GM12873 (cell line): ENCODE measurements at regions not wholly inside any gene's neighbourhood (a gene's known extent, or its start where the extent isn't known, plus 50 kb on each side); places are given as distances from the start of the nearest gene placed in this dataset.

Experiments used
- CTCF ChIP-seq: IDR thresholded peaks from 2 replicates; pipeline ENCODE4 v1.5.1; 2012; ENCODE audit warnings: low read depth, mild to moderate bottlenecking, moderate library complexity, low read length, control low read depth; ENCODE audit not compliant: insufficient read depth; ENCODE audit errors: missing control alignments

DNA sequence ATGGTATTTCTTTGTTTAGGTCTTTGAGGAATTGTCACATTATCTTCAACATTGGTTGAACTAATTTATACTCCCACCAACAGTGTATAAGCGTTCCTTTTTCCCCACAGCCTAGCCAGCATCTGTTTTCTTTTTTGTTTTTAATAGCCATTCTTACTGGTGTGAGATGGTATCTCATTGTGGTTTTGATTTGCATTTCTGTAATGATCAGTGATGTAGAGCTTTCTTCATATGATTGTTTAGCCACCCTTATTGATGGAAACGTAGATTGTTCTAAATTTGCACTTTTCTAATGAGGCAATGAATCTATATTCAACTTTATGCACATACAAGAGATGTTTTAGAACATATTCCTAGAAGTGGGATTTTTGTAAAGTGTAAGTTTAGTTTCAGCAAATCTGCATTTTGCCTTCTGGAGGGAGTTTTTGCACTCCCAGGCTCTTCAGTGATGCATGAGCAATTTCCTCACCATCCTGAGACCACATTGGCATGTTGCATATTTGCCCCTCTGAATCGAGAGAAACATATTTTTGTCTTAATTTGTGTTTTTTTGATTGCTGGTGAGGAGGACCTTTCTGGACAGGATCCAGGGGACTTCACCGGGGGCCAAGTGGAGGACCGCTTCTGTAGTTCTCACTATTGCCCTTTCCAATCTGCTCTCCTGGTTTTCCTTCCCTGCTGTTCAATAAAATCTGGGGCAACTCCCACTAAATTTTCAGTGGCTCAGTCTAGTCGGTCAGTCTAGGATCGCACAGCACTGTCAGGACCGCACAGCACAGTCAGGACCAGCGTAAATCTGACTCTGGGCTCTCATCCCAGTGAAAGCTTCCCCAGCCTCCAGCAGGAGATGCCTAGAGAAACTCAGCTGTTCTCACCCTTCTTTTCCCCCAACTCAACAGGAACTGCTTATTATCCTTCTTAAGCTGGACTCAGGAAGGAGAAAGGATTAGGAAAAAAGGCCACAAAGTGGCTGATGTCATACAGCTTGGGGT is 157.0 kb downstream of the PTPN20 start:
- no peak for TF ChIP-seq CTCF

GRCh38 chr10:47070541-47070940 is 159.3 kb downstream of the PTPN20 start:
- TF ChIP-seq CTCF, result no peak

DNA sequence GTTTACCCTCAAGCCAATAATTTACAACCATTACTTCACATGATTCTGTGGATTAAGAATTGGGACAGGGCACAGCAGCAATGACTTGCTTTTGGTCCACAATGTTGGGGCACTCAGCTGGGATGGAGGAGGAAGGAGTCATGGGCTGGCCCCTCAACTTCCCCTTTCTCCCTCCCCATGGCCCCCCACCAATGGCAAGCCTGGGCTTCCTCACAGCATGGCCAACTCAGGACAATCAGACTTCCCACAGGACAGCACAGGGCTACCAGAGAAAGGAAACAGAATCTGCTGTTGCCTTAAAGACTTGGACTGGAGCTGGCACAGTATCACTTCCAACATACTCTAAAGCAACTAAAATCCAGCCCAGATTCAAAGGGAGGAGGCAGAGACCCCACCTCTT is 160.7 kb downstream of the PTPN20 start:
- TF ChIP-seq CTCF, result no peak

DNA sequence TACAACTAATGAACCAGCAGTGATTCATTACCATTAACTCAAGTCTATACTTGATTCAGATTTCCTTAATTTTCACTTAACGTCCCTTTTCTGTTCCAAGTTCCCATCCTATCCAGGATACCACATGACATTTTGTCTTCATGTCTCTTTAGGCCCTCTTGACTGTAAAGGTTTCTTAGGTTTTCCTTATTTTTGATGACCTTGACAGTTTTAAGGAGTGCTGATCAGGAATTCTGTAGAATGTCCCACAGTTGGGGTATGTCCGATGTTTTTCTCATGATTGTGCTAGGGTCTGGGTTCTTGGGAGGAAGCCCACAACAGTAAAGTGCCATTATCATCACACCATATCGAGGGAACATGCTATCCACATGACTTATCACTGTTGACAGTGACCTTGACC is 162.7 kb downstream of the PTPN20 start:
- no peak for TF ChIP-seq CTCF

- TF ChIP-seq CTCF, result no peak
Observed at GRCh38 chr10:47076949-47077361, 165.7 kb downstream of the PTPN20 start.

DNA sequence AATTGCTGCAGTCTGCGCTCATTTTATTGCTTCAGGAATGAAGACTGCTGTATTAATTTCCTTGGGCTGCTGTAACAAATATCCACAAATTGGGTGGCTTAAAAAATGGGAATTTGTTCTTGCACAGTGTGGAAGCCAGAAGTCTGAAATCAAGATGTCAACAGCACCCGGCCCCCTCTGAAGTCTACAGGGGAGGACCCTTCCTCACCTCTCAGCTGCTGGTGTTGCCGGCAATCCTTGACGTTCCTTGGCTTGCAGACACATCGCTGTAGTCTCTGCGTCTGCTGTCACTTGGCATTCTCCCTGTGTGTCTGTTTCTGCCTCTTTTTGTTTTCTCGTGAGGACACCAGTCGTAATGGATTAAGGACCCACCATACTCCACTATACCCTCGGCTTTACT is 166.2 kb downstream of the PTPN20 start:
- no peak for TF ChIP-seq CTCF

DNA sequence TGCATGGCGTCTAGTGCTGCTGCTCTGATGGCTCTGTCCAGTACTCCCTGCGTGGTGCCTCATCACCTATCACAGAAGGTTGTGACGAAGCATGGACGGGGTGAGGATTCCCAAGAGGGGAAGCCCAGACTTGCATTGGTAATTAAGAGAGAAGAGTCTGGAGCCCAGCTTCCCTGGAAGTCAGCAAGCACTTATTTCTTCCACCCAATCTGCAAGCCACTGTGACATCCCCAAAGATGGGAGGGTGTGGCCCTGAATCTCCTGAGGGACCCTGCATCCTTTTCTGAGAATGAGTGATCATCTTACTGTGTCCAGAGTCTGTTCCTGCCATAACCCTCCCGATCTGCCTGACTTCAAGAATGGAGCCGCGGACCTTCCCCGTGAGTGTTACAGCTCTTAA is 166.7 kb downstream of the PTPN20 start:
- TF ChIP-seq CTCF, result no peak
